Loucy (cell line): ENCODE measurements at regions not wholly inside any gene's neighbourhood (a gene's known extent, or its start where the extent isn't known, plus 50 kb on each side); places are given as distances from the start of the nearest gene placed in this dataset.
"Not testable (repeated sequence)": the region's sequence is repeated elsewhere in the genome, so short reads cannot be mapped to it uniquely, and the experiment has no call there.

ENCODE experiments used
- H2AFZ ChIP-seq: fragments of 200-600 bp; sonication (generic); 2 replicates; pipeline ENCODE4 v1.6.0; 2016; ENCODE audit warnings: antibody characterized with exemption, mild to moderate bottlenecking, low read length, moderate library complexity
- H3F3A ChIP-seq: fragments of 200-600 bp; 2 replicates; pipeline ENCODE4 v1.6.0; 2016; ENCODE audit warnings: antibody characterized with exemption, low read depth, mild to moderate bottlenecking
- H3K27me3 ChIP-seq: fragments of 200-600 bp; sonication (generic); 2 replicates; pipeline ENCODE4 v1.6.1; 2014; ENCODE audit warnings: low read length, mild to moderate bottlenecking; ENCODE audit not compliant: insufficient read depth, poor library complexity, severe bottlenecking
- H3K36me3 ChIP-seq: fragments of 200-600 bp; sonication (generic); 2 replicates; pipeline ENCODE4 v1.6.1; 2016; ENCODE audit warnings: low read length; ENCODE audit not compliant: insufficient read depth
- H3K4me1 ChIP-seq: fragments of 200-600 bp; sonication (generic); 2 replicates; pipeline ENCODE4 v1.5.1; 2014; ENCODE audit warnings: low read length, mild to moderate bottlenecking; ENCODE audit not compliant: insufficient read depth, poor library complexity, severe bottlenecking
- H3K4me2 ChIP-seq: fragments of 200-600 bp; sonication (generic); 2 replicates; pipeline ENCODE4 v1.6.0; 2014; ENCODE audit warnings: antibody characterized with exemption, low read length, low read depth, mild to moderate bottlenecking; ENCODE audit not compliant: poor library complexity, severe bottlenecking
- H3K4me3 ChIP-seq: fragments of 200-600 bp; sonication (generic); 2 replicates; pipeline ENCODE4 v1.5.1; 2014; ENCODE audit warnings: low read length, mild to moderate bottlenecking, mixed read lengths; ENCODE audit not compliant: poor library complexity, severe bottlenecking
- H3K79me2 ChIP-seq: fragments of 200-600 bp; sonication (generic); 2 replicates; pipeline ENCODE4 v1.6.1; 2014; ENCODE audit warnings: low read length; ENCODE audit not compliant: insufficient read depth
- H3K9ac ChIP-seq: fragments of 200-600 bp; sonication (generic); 2 replicates; pipeline ENCODE4 v1.6.0; 2014; ENCODE audit warnings: mild to moderate bottlenecking, low read depth, low read length, moderate library complexity; ENCODE audit not compliant: poor library complexity, severe bottlenecking
- H3K9me2 ChIP-seq: fragments of 200-600 bp; sonication (generic); replicated peaks from 2 replicates; pipeline ENCODE4 v1.6.1; 2016; ENCODE audit warnings: low read depth, low read length, mixed read lengths
- H3K9me3 ChIP-seq: fragments of 200-600 bp; sonication (generic); 2 replicates; pipeline ENCODE4 v1.6.1; 2014; ENCODE audit warnings: mild to moderate bottlenecking, antibody characterized with exemption, low read length, low read depth; ENCODE audit not compliant: insufficient read depth
- H4K20me1 ChIP-seq: fragments of 200-600 bp; sonication (generic); 2 replicates; pipeline ENCODE4 v1.6.0; 2014; ENCODE audit warnings: antibody characterized with exemption, low read length, mild to moderate bottlenecking; ENCODE audit not compliant: insufficient read depth, poor library complexity, severe bottlenecking
- CTCF ChIP-seq: fragments of 200-600 bp; sonication (generic); conservative IDR thresholded peaks from 2 replicates; pipeline ENCODE4 v1.5.1; 2014; ENCODE audit warnings: mild to moderate bottlenecking, antibody characterized with exemption, low read length
- EZH2phosphoT487 ChIP-seq: fragments of 200-600 bp; IDR thresholded peaks from 2 replicates; pipeline ENCODE4 v1.6.1; 2018; ENCODE audit warnings: antibody characterized with exemption, mild to moderate bottlenecking, moderate library complexity, borderline replicate concordance

DNA sequence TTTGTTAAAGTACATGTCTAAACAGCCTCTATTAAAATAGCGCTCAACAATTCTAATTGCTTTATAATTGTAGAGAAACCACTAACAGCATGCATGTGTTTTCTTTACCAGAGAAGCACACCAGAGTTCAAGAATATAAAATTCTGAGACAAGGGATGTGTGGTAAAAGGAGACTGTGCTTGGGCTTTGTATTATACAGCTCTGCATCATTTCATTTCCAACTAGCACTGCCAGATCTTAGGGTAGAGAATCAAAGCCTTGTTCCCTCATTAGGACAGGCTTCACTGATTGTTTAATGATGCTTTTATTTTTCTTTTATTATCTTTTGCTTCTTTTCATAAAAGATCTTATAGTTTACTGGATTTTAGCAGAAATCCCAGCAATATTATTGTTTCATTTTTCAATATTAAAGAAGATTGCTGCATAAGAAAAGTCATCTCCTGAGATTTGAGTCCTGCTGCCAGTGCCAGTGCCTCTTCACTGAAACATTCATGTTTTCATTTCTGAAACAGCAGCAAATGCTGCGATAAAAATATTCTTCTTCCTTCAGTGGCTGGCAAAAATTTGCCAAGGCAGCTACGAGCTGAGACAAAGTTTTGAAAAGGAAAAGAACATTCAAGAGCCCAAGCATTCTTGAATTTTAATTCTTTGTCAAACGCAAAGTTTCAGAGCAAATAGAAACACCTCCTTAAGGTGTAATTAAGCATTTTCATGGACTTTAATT lies 491.0 kb upstream of the PIK3R1 start:
- Histone ChIP-seq H3K9me3 (no peaks in the 10 kb centered on the region), H3K79me2 (no peaks in the 10 kb centered on the region)

GRCh38 chr5:67723873-67724272 lies 491.7 kb upstream of the PIK3R1 start:
- Histone ChIP-seq H4K20me1 (no peaks in the 10 kb centered on the region), H3K9ac (no peak overlapping the region), H3F3A (no peaks in the 10 kb centered on the region), H3K36me3 (no peaks in the 10 kb centered on the region), H3K9me3 (no peaks in the 10 kb centered on the region), H3K79me2 (no peaks in the 10 kb centered on the region), H2AFZ (no peak overlapping the region), H3K27me3 (no peaks in the 10 kb centered on the region), H3K4me2 (no peak overlapping the region), H3K9me2 (no peaks in the 10 kb centered on the region), H3K4me1 (no peaks in the 10 kb centered on the region), H3K4me3 (no peak overlapping the region)
- TF ChIP-seq CTCF (no peak), EZH2phosphoT487 (no peak)

More for the DNA sequence above, 491.0 kb upstream of the PIK3R1 start:
- TF ChIP-seq CTCF (no peak), EZH2phosphoT487 (no peak)
- Histone ChIP-seq H3K9me2 (no peaks in the 10 kb centered on the region), H3K9ac (no peak overlapping the region), H4K20me1 (no peaks in the 10 kb centered on the region), H3K4me3 (no peak overlapping the region), H3F3A (no peaks in the 10 kb centered on the region), H3K4me1 (no peaks in the 10 kb centered on the region), H3K36me3 (no peaks in the 10 kb centered on the region), H2AFZ (no peak overlapping the region), H3K27me3 (no peaks in the 10 kb centered on the region), H3K4me2 (no peak overlapping the region)

DNA sequence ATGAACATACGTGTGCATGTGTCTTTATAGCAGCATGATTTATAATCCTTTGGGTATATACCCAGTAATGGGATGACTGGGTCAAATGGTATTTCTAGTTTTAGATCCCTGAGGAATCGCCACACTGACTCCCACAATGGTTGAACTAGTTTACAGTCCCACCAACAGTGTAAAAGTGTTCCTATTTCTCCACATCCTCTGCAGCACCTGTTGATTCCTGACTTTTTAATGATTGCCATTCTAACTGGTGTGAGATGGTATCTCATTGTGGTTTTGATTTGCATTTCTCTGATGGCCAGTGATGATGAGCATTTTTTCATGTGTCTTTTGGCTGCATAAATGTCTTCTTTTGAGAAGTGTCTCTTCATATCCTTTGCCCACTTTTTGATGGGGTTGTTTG lies 493.0 kb upstream of the PIK3R1 start:
- H3K4me1 ChIP-seq, H4K20me1 ChIP-seq, H3K4me2 ChIP-seq, H3F3A ChIP-seq, H3K9ac ChIP-seq, H2AFZ ChIP-seq, H3K27me3 ChIP-seq, H3K9me2 ChIP-seq, H3K36me3 ChIP-seq, H3K79me2 ChIP-seq, H3K9me3 ChIP-seq, H3K4me3 ChIP-seq: not testable (repeated sequence)

- peaks cover 7% of the 10 kb centered on the region for H3K4me1 ChIP-seq
- no peaks in the 10 kb centered on the region for H3K79me2 ChIP-seq
- H3K4me3 ChIP-seq = no peak overlapping the region
- no peak overlapping the region for H2AFZ ChIP-seq
- no peaks in the 10 kb centered on the region for H4K20me1 ChIP-seq
- no peaks in the 10 kb centered on the region for H3K36me3 ChIP-seq
- no peaks in the 10 kb centered on the region for H3F3A ChIP-seq
- H3K9ac ChIP-seq = no peak overlapping the region
- TF ChIP-seq EZH2phosphoT487 (no peak), CTCF (no peak)
- no peaks in the 10 kb centered on the region for H3K9me2 ChIP-seq
- no peak overlapping the region for H3K4me2 ChIP-seq
- no peaks in the 10 kb centered on the region for H3K27me3 ChIP-seq
- no peaks in the 10 kb centered on the region for H3K9me3 ChIP-seq
These were observed 495.3 kb upstream of the PIK3R1 start for GRCh38 chr5:67720162-67720772.
